T1000 (cell line): ENCODE measurements at regions not wholly inside any gene's neighbourhood (a gene's known extent, or its start where the extent isn't known, plus 50 kb on each side); places are given as distances from the start of the nearest gene placed in this dataset.
"Not testable (repeated sequence)": the region's sequence is repeated elsewhere in the genome, so short reads cannot be mapped to it uniquely, and the experiment has no call there.

Experiments
- DNase-seq: peaks from one replicate; lab custom pipeline; 2025; ENCODE audit warnings: mixed read lengths; lab: John Stamatoyannopoulos, UW

DNA sequence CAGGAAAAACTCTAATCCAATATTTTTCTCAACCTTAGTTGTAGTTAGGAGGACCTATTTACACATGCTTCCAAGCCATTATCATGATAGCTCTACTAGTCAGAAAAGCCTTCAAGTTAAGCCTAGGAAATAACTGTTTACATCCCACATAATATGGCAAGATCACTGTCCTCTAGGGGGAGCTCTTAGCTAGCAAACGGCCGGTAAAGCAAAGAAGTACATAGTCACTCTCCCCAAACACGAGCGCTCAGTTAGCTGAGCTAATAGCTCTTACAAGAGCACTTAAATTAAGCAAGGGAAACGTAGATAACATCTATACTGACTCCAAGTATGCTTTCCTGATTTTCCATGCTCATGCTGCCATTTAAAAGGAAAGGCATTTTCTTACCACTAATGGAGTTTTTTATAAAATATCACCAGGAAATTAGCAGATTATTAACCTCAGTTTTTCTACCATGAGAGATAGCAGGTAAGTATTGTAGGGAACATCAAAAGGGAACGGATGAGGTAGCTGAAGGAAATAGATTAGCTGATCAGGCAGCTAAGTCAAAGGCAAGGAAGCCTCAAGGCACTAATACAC is 100.6 kb upstream of the PABPC3 start:
- peak; percentile 8 for DNase-seq

DNA sequence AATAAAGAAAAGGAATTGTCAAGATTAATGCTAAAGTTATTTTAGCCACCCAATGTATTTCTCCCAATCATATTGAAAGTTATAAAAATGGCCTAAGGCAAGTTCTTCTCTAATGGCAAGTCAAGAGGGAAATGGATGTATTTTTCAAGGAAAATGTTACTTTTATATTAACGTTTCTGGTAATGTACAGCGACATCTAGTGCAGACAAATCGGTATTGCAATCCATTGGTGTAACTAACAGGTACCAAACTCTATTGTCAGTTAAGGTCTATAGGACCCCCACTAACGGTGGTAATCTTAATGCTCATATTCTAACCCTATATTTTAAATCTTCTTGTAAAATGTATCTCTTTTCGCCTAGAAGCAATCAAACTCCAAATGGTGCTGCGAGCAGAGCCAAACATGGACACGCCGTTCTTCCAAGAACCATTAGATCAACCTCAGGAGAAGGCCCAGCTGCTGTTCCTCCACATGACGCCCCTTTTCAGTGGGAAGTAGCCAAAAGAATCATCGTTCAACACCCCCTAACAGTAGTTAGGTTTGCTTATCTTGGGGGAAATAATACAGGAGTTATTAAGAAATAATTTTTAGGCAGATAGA is 98.5 kb upstream of the PABPC3 start:
- no peak for DNase-seq

DNA sequence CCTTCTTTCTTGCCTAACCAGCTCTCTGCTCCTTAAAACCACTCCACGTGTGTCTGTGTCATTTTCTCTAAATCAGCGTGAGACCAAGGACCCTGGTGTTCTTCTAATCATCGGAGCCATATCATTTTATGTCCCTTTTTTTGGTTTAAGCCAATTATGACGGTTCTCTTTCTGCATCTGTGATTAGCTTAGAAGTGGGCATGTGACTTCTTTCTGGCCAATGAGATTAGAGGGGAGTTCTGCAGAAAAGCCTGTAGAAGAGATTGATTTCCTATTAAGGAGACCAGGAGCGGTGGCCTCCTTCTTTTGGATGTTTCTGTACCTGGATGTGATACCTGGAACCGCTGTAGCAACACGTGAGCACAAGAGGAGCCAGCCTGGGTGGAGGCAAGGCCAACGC is 97.5 kb upstream of the PABPC3 start:
- no peak for DNase-seq

- no peak for DNase-seq
Measured at GRCh38 chr13:25001476-25002206, 94.3 kb upstream of the PABPC3 start.

- DNase-seq, result not testable (repeated sequence)
Measured at GRCh38 chr13:25002311-25002710, 93.6 kb upstream of the PABPC3 start.

DNA sequence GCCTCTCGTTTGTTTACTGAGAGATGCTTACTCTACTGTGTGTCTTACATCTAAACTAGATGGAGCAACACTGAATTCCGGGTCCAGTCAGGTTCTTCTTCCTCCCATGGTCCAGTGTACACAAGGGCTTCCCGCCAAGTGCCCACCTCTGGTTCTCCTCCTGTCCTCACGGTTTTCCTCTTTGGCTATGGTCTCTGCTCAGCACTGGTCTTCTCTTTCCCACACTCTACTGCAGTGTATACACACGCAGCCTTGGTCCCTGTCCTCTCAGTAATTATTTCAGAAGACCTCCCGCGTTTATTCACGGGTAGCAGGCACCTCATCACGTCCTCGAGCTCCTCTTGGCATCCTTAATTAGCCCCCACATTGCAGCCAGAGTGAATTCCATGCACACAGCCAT is 91.4 kb upstream of the PABPC3 start:
- DNase-seq, result not testable (repeated sequence)

- DNase-seq, result not testable (repeated sequence)
Measured at GRCh38 chr13:25005050-25005497, 90.9 kb upstream of the PABPC3 start.

GRCh38 chr13:25007389-25007788 is 88.5 kb upstream of the PABPC3 start:
- DNase-seq, result not testable (repeated sequence)

DNA sequence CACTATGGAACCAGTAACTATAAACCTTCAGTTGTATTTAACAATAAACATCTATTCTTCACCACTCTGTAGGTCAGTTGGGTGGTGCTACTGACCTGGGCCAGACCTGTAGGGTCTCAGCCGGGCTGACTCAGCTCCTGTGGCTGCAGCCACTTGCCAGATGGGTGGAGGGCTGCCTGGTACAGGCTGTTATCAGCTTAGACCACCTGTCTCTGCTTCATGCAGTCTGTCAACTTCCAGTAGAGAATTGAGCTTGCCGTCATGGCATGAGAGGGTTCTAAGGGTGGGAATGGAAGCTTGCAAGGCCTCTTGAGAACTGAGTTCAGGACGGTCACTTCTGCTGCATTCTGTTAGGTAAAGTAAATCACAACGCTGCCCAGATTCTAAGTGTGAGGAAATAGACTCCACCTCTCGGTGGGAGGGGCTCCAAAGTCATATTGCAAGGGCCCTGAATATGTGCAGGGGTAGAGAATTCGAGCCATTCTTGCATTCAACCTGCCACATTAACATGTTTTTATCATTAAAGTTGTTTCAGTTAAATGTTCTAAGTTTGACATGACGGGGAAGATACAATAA is 81.5 kb upstream of the PABPC3 start:
- DNase-seq, result not testable (repeated sequence)

DNA sequence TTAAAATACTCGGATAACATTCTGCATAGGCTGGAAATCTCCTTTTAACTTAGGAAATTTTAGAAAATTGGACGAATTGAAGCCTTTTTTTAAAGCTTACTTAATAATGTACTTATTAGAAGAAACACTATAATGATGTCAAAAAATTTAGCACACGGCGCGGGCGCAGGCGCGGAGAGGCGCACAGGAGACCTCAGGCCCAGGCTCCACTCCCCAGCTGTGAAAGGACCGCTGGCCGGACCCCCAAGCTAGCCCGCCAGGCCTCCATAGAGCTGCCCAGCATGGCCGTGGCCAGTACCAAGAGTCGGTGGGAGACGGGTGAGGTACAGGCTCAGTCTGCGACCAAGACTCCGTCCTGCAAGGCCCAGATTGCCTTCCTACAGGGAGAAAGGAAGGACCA is 78.8 kb upstream of the PABPC3 start:
- DNase-seq, result not testable (repeated sequence)

DNA sequence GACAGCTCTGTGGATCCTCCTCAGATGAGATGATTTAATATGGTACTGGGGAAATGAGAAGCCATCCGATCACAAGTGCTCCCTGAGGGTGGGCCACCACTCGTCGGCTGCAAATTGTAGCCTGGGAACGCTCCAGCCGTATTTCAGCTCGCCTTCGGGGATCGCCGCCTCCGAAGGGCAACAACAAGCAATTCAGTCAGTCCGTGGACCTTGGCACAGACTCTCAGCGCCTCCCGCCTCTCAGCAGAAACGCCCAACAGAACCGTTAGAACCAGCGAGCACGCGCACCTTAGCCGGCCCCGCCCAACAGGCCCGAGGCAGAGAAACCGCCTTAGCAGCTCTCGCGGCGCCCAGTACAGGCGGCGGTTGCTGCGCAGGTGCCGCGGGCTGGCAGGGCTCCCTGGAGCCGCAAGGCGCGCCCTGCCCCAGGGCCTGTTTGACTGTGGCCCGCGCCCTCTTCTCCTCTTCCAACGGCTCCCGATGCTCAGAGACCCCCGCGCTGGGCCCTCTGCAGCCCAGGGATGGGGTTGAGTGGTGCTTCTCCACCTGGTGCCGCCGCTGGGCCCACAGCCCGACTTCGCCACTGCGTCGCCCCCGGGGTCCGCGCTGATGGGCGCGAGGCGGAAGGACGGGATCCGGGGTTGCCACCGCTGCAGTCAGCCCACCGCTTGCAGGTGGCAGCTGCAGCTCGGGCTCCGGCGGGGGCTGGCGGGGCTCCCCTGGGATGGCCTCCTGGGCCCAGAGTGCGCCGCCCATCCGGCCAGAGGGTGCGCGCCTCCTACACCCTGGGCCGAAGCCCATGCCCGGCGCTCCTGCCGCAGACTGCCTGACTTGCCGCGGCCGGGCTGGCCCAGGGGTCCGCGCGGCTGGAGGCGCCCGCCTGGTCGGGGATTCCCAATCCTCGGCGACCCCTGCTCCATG is 77.9 kb upstream of the PABPC3 start:
- not testable (repeated sequence) for DNase-seq

DNA sequence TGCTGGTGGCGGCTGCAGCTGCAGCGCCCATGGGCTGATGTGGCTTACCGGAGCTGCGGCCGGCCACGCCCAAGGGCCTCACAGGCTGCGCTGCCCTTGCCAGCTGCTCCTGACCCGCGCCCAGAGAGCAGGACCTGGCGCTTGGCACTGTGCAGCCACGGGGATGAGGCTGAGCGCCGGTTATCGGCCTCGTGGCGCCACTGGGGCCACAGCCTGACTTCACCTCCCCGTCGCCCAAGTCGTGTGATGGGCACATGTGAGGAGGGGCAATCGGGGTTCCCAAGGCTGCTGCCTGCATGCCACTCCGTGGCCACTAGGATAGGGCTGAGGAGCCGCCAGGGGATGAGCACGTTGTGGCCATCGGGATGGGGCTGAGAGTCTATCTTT is 77.2 kb upstream of the PABPC3 start:
- no peak for DNase-seq

DNA sequence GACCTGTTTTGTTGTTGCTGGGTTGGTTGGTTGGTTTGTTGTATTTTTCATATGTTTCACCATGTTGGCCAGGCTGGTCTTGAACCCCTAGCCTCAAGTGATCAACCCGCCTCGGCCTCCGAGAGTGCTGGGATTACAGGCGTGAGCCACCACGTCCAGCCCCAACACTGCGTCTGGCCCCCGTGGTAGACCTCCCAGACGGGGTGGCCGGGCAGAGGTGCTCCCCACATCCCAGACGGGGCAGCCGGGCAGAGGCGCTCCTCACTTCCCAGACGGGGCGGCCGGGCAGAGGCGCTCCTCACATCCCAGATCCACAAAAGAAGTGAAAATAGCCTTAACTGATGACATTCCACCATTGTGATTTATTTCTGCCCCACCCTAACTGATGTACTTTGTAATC is 76.2 kb upstream of the PABPC3 start:
- DNase-seq, result not testable (repeated sequence)

GRCh38 chr13:25024175-25024574 is 71.8 kb upstream of the PABPC3 start:
- no peak for DNase-seq

DNA sequence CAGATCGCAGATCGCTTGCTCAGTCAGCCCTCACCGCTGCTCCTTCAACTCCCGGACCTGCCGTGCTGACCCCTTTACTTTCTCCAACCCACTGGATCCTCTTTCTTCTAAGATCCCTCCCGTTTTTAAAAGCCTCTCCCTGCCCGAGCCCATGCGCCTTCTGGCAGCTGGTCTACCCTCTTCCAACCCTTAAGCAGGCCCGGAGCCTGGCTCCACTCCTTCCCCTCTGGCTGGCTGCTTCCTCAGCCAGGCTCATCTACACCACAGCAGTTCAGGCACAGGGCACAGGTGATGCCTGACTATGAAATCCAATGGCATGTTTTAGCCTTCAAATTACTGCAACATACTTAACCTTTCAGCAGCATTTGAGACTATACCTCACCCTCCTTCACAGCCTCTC is 63.8 kb upstream of the PABPC3 start:
- DNase-seq, result no peak

DNA sequence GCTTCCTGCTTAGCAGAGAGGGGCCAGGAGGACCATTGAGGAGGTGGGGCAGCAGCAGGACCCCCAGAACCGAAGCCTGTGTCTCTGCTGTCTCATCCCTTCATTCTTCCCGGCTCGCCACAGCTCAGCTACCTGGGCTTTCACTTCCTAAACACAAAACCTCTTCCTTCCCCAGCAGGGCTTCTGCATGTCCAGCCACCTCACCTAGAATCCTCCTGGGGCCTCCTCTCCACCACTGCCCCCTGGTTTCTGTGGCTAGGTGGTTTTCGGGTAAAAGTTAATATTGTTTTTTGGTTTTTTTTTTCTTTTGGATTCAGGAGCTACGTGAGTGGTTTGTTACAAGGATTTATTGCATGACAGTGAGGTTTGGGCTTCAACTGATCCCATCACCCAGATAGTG is 61.8 kb upstream of the PABPC3 start:
- no peak for DNase-seq

DNA sequence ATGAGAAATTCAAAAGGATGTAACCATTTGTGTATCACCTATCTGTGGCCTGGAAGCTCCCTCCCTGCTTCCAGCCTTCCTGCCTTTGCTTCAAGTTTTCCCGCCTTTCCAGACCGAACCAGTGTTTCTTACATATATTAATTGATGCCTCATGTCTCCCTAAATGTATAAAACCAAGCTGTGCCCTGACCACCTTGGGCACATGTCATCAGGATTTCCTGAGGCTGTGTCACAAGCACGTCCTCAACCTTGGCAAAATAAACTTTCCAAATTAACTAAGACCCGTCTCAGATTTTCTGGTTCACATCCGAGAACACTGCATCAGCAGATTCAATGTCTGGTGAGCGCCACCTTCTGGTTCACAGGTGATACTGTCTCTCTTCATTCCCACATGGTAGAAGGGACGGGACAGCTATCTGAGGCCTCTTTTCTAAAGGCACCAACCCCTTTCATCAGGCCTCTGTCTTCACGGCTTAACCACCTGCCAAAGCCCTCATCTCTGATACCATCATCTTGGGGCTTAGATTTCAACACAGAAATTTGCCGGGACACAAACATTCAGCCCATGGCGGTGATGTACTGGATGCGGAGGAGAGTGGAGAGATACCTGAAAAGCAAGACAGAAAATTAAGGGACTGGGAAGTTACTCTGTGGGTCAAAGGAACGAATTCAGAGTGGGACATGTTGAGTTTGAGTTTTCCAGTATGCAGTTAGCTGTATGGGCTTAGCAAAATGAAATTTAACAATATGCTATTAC is 58.7 kb upstream of the PABPC3 start:
- DNase-seq, result no peak

DNA sequence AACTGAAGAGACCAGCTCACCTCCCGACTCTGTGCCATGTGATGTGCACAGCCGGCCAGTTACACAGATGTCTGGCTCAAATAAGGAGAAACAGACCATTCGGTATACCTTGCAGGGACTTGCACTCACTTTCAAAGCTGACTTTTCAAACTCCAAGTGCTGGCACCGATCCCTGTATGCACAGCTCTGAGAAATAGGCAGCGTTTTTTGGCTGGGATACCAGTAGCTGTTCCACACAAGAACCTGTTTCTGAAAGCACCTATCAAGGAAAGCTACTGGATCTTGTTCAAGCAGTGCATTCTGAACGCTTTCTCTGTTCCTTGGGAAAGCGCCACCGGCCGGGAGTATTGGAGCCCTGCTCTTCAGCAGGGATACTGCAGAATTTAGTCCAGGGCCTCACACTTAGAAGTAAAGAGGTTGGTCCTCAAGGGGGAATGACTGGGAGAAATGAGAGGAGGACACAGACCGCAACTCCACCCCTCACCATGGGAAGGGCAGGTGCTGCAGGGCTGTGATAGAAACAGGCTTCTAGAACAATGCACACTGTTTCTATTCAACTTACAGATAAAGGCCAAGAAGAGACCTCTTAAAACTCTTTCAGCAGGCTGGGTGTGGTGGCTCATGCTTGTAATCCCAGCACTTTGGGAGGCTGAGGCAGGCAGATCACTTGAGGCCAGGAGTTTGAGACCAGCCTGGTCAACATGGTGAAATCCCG is 53.6 kb upstream of the PABPC3 start:
- DNase-seq, result no peak

DNA sequence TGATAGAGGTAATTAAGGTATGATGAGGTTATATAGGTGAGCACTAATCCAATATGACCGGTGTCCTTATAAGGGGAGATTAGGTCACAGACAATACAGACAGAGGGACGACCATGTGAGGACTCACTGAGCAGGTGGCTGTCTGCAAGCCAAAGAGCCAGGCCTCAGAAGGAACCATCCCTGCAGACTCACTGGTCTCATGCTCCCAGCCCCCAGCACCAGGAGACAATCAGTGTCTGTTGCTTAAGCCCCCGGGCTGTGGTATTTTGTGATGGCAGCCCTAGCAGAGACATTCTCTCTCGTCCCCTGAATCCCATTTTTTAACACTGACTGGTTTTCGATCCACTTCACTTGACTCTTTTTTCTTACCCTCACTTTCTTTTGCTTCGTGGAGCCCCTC is 51.9 kb upstream of the PABPC3 start:
- DNase-seq, result no peak
